HG03039 (cell line): ENCODE measurements at regions not wholly inside any gene's neighbourhood (a gene's known extent, or its start where the extent isn't known, plus 50 kb on each side); places are given as distances from the start of the nearest gene placed in this dataset.
"Not testable (repeated sequence)": the region's sequence is repeated elsewhere in the genome, so short reads cannot be mapped to it uniquely, and the experiment has no call there.

Source experiments
- ATAC-seq: cut with Tn5 transposase; IDR thresholded peaks from one replicate; pipeline ENCODE4 v1.9.1; 2021; ENCODE audit warnings: mild to moderate bottlenecking, moderate library complexity; ENCODE audit not compliant: unreplicated experiment

DNA sequence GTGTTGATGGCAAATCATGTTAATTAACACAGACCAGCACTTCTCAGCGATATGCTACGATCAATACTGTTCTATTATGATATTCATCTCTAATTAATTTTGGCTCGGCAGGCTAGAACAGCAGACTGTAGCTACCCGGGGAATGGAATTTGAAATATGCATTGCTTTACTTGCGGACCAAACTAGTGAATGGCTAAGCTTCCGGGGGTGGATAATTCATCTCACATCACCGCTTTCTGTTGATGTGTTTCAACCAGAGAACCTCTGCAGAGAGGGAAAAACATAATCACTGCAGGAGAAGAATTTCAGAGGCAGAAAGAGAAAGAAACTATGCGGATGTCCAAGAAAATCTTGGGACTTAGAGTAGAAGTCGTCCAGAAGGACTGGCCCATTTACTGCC is 490.9 kb downstream of the STK39 start:
- ATAC-seq: no peak

GRCh38 chr2:167753142-167753541 is 494.3 kb downstream of the STK39 start:
- no peak for ATAC-seq

GRCh38 chr2:167752734-167753133 is 494.7 kb downstream of the STK39 start:
- ATAC-seq: no peak

DNA sequence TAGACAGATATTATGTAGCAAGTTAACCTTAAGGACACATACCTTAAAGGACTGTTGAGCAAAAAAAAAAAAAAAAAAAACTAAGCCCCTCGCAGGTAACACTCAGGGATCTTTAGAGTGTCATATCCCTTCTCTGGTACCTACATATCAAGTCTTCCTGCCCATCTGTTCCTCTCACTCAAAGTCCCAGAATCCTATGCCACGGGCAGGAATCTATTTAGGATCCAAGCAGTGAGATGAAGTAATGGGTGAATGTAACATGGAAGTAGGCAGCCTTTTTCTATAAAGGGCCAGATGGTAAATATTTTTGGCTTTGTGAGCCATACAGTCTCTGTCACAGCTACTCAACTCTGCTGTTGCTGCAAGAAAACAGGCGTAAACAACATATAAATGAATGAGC is 496.7 kb downstream of the STK39 start:
- ATAC-seq: no peak

DNA sequence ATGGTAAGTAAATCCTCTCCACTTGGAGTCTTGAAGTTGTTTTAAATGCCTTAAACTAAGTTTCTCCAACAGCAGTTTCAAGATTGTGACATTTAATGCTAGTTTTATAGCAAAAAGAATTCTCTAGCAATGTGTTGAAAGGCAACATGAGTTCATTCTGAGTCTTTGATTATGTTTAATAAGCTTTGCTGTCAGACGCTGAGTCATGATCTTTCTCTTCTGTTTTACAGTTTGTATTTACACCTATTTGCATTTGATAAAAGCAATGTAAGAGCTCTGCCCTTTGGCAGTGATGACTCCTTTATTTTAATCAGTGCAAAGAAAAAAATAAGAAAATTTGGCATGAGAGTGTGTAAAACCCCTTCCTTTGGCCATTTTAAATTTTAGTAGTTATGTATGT is 497.7 kb downstream of the STK39 start:
- ATAC-seq: no peak

DNA sequence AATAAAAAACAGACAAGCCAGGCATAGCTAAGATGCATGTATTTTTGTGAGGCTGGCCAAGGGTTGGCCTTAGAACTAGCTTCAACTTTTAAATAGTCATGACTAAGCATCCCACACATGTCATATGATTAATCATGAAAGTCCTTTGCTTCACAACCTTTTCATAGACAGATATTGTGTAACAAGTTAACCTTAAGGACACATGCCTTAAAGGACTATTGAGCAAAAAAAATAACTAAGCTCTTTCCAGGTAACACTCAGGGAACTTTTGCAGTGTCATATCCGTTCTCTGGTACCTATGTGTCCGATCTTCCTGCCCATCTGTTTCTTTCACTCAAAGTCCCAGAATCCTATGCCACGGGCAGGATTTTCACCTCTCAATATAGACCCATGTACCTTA is 498.4 kb downstream of the STK39 start:
- no peak for ATAC-seq

DNA sequence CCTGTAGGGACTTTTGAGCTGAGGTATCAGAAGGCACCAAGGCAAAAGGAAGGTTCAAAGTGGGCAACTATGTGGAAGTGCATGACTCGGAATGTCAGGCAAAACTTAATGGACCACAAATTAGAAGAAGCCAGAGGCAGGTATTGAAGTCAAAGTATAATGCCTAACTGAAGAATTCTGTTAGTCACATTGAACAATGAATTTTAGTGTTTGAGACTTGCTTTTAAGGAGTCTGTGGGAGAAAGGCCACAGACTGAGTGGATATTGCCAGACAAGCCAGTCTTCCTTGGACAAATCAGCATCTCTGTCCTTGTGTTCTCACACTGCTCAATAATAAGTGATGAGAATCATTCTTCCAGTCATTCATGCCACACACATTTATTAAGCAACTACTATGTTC is 498.9 kb downstream of the STK39 start:
- ATAC-seq: no peak

DNA sequence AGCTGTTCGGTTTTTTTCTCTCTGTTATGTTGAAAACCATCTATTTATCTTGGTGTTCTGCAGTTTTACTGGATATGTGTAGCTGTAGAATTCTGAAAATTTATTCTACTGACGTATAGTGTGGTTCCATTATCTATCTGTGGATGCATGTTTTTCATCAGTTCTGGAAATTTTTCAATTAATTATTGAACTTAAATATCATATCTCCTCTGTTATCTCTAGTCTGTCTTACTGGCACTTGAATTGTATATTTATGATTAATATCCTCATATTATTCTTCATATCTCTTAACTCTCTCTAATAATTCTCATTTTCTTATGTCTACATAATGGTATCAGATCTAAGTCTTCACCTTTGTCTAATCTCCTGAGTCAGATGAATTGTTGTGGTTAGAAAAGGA is 501.7 kb downstream of the STK39 start:
- no peak for ATAC-seq

- not testable (repeated sequence) for ATAC-seq
These were observed 507.5 kb downstream of the STK39 start for GRCh38 chr2:167739921-167740320.

- ATAC-seq: no peak
These were observed 513.6 kb downstream of the STK39 start for GRCh38 chr2:167733747-167734146.

- ATAC-seq: no peak
These were observed 515.1 kb downstream of the STK39 start for GRCh38 chr2:167732326-167732725.

GRCh38 chr2:167729911-167730310 is 517.5 kb downstream of the STK39 start:
- no peak for ATAC-seq

GRCh38 chr2:167726788-167727187 is 520.6 kb downstream of the STK39 start:
- no peak for ATAC-seq

DNA sequence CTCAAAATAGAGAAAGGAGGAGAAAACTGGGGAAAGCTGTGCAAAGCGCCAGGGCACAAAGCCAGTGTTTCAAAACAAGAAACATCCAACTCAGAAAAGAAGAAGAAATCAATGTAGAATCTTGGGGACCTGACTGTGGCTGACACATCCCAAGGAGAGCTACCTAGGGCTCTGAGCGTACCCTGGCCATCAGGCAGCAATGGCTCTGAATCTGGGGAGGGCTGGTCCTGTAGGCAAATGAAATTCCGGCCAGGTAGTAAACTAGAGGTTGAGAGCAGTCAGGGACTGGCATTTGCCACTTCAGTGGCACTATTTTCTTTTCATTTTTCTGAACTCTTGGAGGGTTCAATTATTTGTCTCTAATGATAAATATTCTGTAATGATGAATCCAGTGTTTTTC is 525.8 kb downstream of the STK39 start:
- no peak for ATAC-seq

DNA sequence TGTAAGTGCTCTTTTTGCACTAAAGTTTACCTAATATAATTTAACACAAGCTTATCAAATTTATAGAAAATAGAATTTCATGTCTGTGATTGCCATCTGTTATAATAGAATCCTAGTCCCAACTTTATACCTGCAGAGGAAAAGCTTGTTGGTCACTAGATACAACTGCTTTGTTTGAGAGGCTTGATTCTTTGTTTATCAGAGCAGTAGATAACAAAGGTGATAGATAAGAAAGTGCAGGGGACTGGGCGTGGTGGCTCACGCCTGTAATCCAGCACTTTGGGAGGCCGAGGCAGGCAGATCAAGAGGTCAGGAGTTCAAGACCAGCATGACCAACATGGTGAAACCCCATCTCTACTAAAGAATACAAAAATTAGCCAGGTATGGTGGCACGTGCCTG is 528.0 kb downstream of the STK39 start:
- no peak for ATAC-seq

DNA sequence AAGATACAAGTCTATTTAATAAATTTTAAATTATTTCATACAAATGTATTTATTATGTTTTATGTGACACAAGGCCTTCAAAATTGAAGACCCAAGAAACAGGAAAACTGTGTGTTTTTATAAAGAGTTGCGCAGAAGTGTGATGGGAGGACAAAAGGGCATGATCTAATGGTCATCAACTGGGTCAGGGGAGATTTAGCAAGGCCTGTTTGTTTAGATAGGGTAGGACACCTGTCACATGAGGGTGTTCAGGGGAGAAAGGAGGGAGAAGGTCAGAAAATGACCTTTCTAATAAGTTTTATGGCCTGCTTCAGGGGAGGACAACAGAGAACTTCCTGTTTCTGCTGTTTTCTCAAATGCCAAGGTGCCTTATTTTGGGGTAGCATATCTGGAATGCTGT is 528.8 kb downstream of the STK39 start:
- no peak for ATAC-seq

- no peak for ATAC-seq
These were observed 531.5 kb downstream of the STK39 start for GRCh38 chr2:167715932-167716331.

GRCh38 chr2:167715498-167715897 is 531.9 kb downstream of the STK39 start:
- not testable (repeated sequence) for ATAC-seq

GRCh38 chr2:167712275-167712674 is 535.1 kb downstream of the STK39 start:
- no peak for ATAC-seq

GRCh38 chr2:167708998-167709397 is 538.4 kb downstream of the STK39 start:
- ATAC-seq: no peak

DNA sequence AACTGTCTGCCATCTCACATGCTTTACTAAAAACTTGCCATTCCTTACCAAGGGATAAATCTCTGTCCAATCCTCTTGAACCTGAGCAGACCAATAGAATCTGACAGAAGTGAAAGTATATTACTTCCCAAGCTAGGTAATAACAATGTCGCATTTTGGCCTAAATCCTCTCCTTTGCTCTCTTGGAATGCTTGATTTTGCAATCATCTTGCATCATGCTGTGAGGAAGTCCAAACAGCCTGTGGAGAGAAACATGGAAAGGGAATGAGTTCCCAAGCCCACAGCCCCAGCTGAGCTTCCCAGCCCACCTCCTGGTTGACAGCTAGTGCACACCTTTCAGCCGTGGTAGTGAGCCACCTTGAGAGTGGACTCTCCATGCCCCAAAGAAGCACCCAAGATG is 540.6 kb downstream of the STK39 start:
- no peak for ATAC-seq

GRCh38 chr2:167703441-167703840 is 544.0 kb downstream of the STK39 start:
- ATAC-seq: no peak

GRCh38 chr2:167702227-167702626 is 545.2 kb downstream of the STK39 start:
- ATAC-seq: no peak

DNA sequence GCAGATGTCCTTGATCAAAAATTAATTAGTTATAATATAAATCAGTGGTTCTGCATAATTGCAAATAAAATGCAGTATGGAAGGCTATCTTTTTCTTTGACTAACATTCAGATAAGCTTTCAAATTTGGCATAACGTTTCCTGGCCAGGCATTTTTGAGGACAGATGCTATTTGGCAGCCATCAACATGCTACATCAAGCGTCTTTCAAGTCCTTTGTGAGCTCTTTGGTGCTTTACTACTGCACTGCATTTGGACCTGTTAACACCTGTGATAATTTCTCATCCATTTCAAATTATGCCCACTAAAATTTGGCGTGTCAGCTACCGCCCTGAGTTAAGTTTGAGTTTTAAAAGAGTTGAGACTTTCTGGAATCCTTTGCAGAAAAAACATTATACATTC is 545.7 kb downstream of the STK39 start:
- no peak for ATAC-seq
